HFFc6 (cell line): ENCODE measurements at regions not wholly inside any gene's neighbourhood (a gene's known extent, or its start where the extent isn't known, plus 50 kb on each side); places are given as distances from the start of the nearest gene placed in this dataset.

ENCODE experiments used
- DNase-seq: peaks from one replicate; pipeline ENCODE4 v3.0.0-alpha.2; 2018
- H3K27ac Mint-ChIP-seq: 2 replicates; pipeline ENCODE4 v1.8.0; 2020; ENCODE audit warnings: mild to moderate bottlenecking, mixed read lengths
- H3K27me3 Mint-ChIP-seq: 2 replicates; pipeline ENCODE4 v1.8.0; 2021; ENCODE audit warnings: mild to moderate bottlenecking, moderate library complexity, mixed read lengths; ENCODE audit not compliant: insufficient read depth
- H3K36me3 Mint-ChIP-seq: 2 replicates; pipeline ENCODE4 v1.8.0; 2021; ENCODE audit warnings: low read depth, mixed read lengths
- H3K4me1 Mint-ChIP-seq: 2 replicates; pipeline ENCODE4 v1.8.0; 2020; ENCODE audit warnings: low read depth, mixed read lengths
- H3K4me3 Mint-ChIP-seq: 2 replicates; pipeline ENCODE4 v1.8.0; 2020; ENCODE audit warnings: mild to moderate bottlenecking, moderate library complexity, mixed read lengths
- H3K9me3 Mint-ChIP-seq: 2 replicates; pipeline ENCODE4 v1.8.0; 2020; ENCODE audit warnings: mild to moderate bottlenecking, mixed read lengths
- TF ChIP-seq, protein P1 (sequence below): fragments of 200-600 bp; sonication (generic); IDR thresholded peaks from 2 replicates; pipeline ENCODE4 v1.5.0; 2021; ENCODE audit warnings: antibody characterized with exemption, mild to moderate bottlenecking

DNA sequence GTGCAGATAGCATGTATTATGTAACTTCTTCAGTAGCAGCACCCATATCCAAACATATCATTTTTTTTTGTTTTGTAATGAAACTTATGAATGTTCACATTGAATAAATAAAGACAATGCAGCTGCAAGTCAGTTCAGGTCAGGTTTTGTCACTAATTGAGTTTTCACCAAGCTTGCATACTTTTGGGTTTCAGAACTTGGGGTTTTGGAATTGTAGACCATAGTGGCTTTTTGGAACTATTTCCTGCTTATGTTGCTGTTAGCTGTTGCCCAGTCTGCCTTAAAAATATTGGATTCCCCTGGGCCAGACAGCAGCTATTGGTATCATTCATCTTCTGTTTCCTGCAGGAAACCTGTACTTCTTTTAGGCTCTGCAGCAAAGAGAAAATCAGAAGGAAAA lies 113.4 kb upstream of the LIMCH1 start:
- Mint-ChIP-seq H3K36me3 (peaks cover 4% of the 10 kb centered on the region; the same call in 1 of the 2 replicates), H3K27me3 (peaks cover 17% of the 10 kb centered on the region), H3K4me1 (peaks cover 60% of the 10 kb centered on the region; the same call in 1 of the 2 replicates), H3K4me3 (no peak overlapping the region; the same call in 1 of the 2 replicates), H3K9me3 (no peaks in the 10 kb centered on the region), H3K27ac (peak overlapping the region; percentile 56; the same call in 1 of the 2 replicates)
- TF ChIP-seq, protein P1, sequence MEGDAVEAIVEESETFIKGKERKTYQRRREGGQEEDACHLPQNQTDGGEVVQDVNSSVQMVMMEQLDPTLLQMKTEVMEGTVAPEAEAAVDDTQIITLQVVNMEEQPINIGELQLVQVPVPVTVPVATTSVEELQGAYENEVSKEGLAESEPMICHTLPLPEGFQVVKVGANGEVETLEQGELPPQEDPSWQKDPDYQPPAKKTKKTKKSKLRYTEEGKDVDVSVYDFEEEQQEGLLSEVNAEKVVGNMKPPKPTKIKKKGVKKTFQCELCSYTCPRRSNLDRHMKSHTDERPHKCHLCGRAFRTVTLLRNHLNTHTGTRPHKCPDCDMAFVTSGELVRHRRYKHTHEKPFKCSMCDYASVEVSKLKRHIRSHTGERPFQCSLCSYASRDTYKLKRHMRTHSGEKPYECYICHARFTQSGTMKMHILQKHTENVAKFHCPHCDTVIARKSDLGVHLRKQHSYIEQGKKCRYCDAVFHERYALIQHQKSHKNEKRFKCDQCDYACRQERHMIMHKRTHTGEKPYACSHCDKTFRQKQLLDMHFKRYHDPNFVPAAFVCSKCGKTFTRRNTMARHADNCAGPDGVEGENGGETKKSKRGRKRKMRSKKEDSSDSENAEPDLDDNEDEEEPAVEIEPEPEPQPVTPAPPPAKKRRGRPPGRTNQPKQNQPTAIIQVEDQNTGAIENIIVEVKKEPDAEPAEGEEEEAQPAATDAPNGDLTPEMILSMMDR = no peak
- DNase-seq = no peak

DNA sequence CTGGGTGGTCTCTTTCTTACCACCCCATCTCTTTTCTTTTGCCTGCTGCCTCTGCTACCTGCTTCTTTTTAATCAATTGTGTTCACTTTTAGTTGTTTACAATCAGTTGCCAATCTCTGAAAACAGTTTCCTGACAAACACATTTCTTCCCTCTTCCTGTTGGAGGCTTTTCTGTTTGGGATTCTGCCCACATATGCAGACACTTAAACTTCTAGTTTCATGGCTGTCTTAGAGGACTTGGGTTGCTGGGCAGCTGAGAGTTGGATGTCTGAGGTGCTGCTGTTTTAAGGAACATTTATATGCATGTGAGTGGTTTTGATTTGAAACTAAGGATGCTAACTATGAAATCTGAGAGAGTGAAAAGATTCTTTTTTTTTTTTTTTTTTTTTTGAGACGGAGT lies 112.3 kb upstream of the LIMCH1 start:
- Mint-ChIP-seq H3K27me3 (peaks cover 17% of the 10 kb centered on the region), H3K4me3 (peak overlapping the region; percentile 3; the same call in 1 of the 2 replicates), H3K9me3 (no peaks in the 10 kb centered on the region), H3K4me1 (peaks cover 68% of the 10 kb centered on the region; the same call in 1 of the 2 replicates), H3K36me3 (peaks cover 4% of the 10 kb centered on the region; the same call in 1 of the 2 replicates), H3K27ac (peak overlapping the region; percentile 4; the same call in 1 of the 2 replicates)
- no peak for DNase-seq
- TF ChIP-seq, protein P1 = no peak

- Mint-ChIP-seq H3K27ac (no peak overlapping the region; the same call in 1 of the 2 replicates), H3K27me3 (peaks cover 17% of the 10 kb centered on the region)
Measured at GRCh38 chr4:41426539-41426938, 111.4 kb upstream of the LIMCH1 start.

DNA sequence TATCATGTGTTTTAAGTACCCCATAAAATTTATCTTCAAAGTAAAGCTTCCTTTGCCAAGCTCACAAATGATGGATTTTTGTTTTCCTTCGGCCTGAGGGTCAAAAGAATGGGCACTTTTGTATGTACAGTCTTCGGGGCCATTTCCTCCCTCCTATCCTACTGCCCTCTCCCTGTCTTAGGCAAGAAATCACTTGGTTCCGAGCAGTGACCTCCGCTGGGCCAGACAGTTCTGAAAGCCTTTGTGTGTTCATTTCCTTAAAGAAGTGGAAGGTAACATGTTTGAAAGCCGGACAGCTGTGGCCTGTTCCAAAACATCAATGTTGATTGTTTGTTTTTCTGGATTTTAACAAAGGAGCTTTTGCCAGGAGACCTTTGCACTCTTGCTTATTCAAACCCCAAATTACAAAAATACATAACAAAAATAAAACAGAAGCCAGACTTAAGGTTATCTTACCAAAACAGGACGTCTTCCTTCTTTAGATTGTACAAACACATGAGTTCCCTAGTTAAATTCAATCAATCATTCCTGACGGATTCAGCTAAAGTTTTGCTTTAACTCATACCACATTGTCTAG lies 110.6 kb upstream of the LIMCH1 start:
- H3K9me3 Mint-ChIP-seq = no peaks in the 10 kb centered on the region
- peaks cover 17% of the 10 kb centered on the region for H3K27me3 Mint-ChIP-seq
- TF ChIP-seq, protein P1 = no peak
- no peak for DNase-seq
- H3K36me3 Mint-ChIP-seq = peaks cover 4% of the 10 kb centered on the region; the same call in 1 of the 2 replicates
- H3K4me1 Mint-ChIP-seq = peaks cover 86% of the 10 kb centered on the region; the same call in 1 of the 2 replicates
- H3K4me3 Mint-ChIP-seq = peak overlapping the region; percentile 14; the same call in 1 of the 2 replicates
- peak overlapping the region; percentile 50; the same call in 1 of the 2 replicates for H3K27ac Mint-ChIP-seq

More at GRCh38 chr4:41426539-41426938, 111.4 kb upstream of the LIMCH1 start:
- Mint-ChIP-seq H3K36me3 (peaks cover 4% of the 10 kb centered on the region; the same call in 1 of the 2 replicates), H3K9me3 (no peaks in the 10 kb centered on the region), H3K4me3 (no peak overlapping the region), H3K4me1 (peaks cover 77% of the 10 kb centered on the region; the same call in 1 of the 2 replicates)
- TF ChIP-seq, protein P1 = no peak
- DNase-seq = no peak

GRCh38 chr4:41427931-41428600 lies 109.9 kb upstream of the LIMCH1 start:
- peaks cover 17% of the 10 kb centered on the region for H3K27me3 Mint-ChIP-seq
- TF ChIP-seq, protein P1 = no peak
- DNase-seq = no peak
- peak overlapping the region; percentile 50; the same call in 1 of the 2 replicates for H3K27ac Mint-ChIP-seq
- H3K9me3 Mint-ChIP-seq = no peaks in the 10 kb centered on the region
- peaks cover 4% of the 10 kb centered on the region; the same call in 1 of the 2 replicates for H3K36me3 Mint-ChIP-seq
- H3K4me1 Mint-ChIP-seq = peaks cover 92% of the 10 kb centered on the region
- H3K4me3 Mint-ChIP-seq = peak overlapping the region; percentile 29; the same call in 1 of the 2 replicates
